ENCODE measurements at regions not wholly inside any gene's neighbourhood (a gene's known extent, or its start where the extent isn't known, plus 50 kb on each side); places are given as distances from the start of the nearest gene placed in this dataset.
"Not testable (repeated sequence)": the region's sequence is repeated elsewhere in the genome, so short reads cannot be mapped to it uniquely, and the experiment has no call there.

- no peak for DNase-seq (ENCODE audit: low spot score)
These were observed 61.7 kb upstream of the MYL1 start for GRCh38 chr2:210376694-210377093.

- DNase-seq (ENCODE audit: low spot score) = no peak
These were observed 55.6 kb upstream of the MYL1 start for GRCh38 chr2:210370562-210370961.

GRCh38 chr2:210366675-210367080 is 51.7 kb upstream of the MYL1 start:
- DNase-seq (ENCODE audit: low spot score) = peak; percentile 19

- DNase-seq (ENCODE audit: low spot score) = not testable (repeated sequence)
These were observed 50.5 kb upstream of the MYL1 start for GRCh38 chr2:210365475-210365874.
